Trophoblast cell (in vitro differentiated cells and primary cell): ENCODE measurements at regions not wholly inside any gene's neighbourhood (a gene's known extent, or its start where the extent isn't known, plus 50 kb on each side); places are given as distances from the start of the nearest gene placed in this dataset.

Source experiments
- DNase-seq, 2 donors: peaks; one replicate each; pipeline ENCODE4 v3.0.0-alpha.2; 2016
- H2AFZ ChIP-seq: 2 replicates; pipeline ENCODE4 v1.6.1; 2013; ENCODE audit warnings: low read length, moderate library complexity, mild to moderate bottlenecking; ENCODE audit not compliant: insufficient read depth, poor library complexity
- H2AK5ac ChIP-seq: 2 replicates; pipeline ENCODE4 v1.6.1; 2013; ENCODE audit warnings: mild to moderate bottlenecking, low read length
- H2BK120ac ChIP-seq: 2 replicates; pipeline ENCODE4 v1.6.1; 2013; ENCODE audit warnings: low read length, mild to moderate bottlenecking, moderate library complexity; ENCODE audit not compliant: insufficient read depth, poor library complexity
- H2BK12ac ChIP-seq: 2 replicates; pipeline ENCODE4 v1.6.1; 2013; ENCODE audit warnings: mild to moderate bottlenecking, low read length, moderate library complexity
- H2BK5ac ChIP-seq: 2 replicates; pipeline ENCODE4 v1.6.1; 2013; ENCODE audit warnings: low read length, low read depth, moderate library complexity, mild to moderate bottlenecking; ENCODE audit not compliant: poor library complexity
- H3K14ac ChIP-seq: 2 replicates; pipeline ENCODE4 v1.6.1; 2013; ENCODE audit warnings: mild to moderate bottlenecking, low read length
- H3K18ac ChIP-seq: 2 replicates; pipeline ENCODE4 v1.6.1; 2013; ENCODE audit warnings: mild to moderate bottlenecking, low read length
- H3K23ac ChIP-seq: 2 replicates; pipeline ENCODE4 v1.6.1; 2013; ENCODE audit warnings: low read length
- H3K27ac ChIP-seq: 2 replicates; pipeline ENCODE4 v1.5.1; 2013; ENCODE audit warnings: low read depth, mild to moderate bottlenecking, inconsistent platforms, low read length, moderate library complexity
- H3K27me3 ChIP-seq: 2 replicates; pipeline ENCODE4 v1.6.1; 2013; ENCODE audit warnings: inconsistent platforms, mild to moderate bottlenecking, low read length, moderate library complexity; ENCODE audit not compliant: insufficient read depth
- H3K36me3 ChIP-seq, 2 experiments: 1 replicate in 1 of 2; 2 replicates in 1 of 2; pipeline ENCODE4 v1.6.1; 2013; ENCODE audit warnings: low read length in 2 of 2, mild to moderate bottlenecking in 2 of 2, moderate library complexity in 1 of 2; ENCODE audit not compliant: insufficient read depth in 2 of 2, control insufficient read depth in 1 of 2
- H3K4ac ChIP-seq: 2 replicates; pipeline ENCODE4 v1.6.1; 2013; ENCODE audit warnings: low read depth, mild to moderate bottlenecking, low read length, moderate library complexity
- H3K4me1 ChIP-seq, 2 experiments: 1 replicate in 1 of 2; 2 replicates in 1 of 2; pipeline ENCODE4 v1.6.1; 2013; ENCODE audit warnings: low read length in 2 of 2, mild to moderate bottlenecking in 2 of 2, moderate library complexity in 1 of 2; ENCODE audit not compliant: insufficient read depth in 2 of 2, control insufficient read depth in 1 of 2
- H3K4me2 ChIP-seq: 2 replicates; pipeline ENCODE4 v1.6.1; 2013; ENCODE audit warnings: inconsistent platforms, mild to moderate bottlenecking, low read length, moderate library complexity
- H3K4me3 ChIP-seq: 2 replicates; pipeline ENCODE4 v1.5.1; 2013; ENCODE audit warnings: mild to moderate bottlenecking, low read depth, low read length, inconsistent platforms
- H3K79me1 ChIP-seq: one replicate; pipeline ENCODE4 v1.6.1; 2013; ENCODE audit warnings: low read length
- H3K79me2 ChIP-seq: 2 replicates; pipeline ENCODE4 v1.6.1; 2013; ENCODE audit warnings: low read length, mild to moderate bottlenecking; ENCODE audit not compliant: control insufficient read depth, insufficient read depth, poor library complexity
- H3K9ac ChIP-seq: 2 replicates; pipeline ENCODE4 v1.6.1; 2013; ENCODE audit warnings: mild to moderate bottlenecking, low read length
- H3K9me3 ChIP-seq: 2 replicates; pipeline ENCODE4 v1.6.1; 2013; ENCODE audit warnings: low read depth, mild to moderate bottlenecking, control low read depth, inconsistent platforms, low read length; ENCODE audit not compliant: insufficient read depth
- H4K12ac ChIP-seq: 2 replicates; pipeline ENCODE4 v1.6.1; 2013; ENCODE audit warnings: low read depth, mild to moderate bottlenecking, low read length, moderate library complexity
- H4K8ac ChIP-seq: 2 replicates; pipeline ENCODE4 v1.6.1; 2013; ENCODE audit warnings: low read depth, mild to moderate bottlenecking, low read length, moderate library complexity
- H4K91ac ChIP-seq: one replicate; pipeline ENCODE4 v1.6.1; 2013; ENCODE audit warnings: low read depth, mild to moderate bottlenecking, low read length, moderate library complexity
- WGBS: extraction: QIAGEN DNeasy Blood & Tissue Kit; methylation state at CpG from one replicate; pipeline ENCODE4 v1.1.7; 2013; ENCODE audit warnings: missing lambda C conversion rate; ENCODE audit not compliant: insufficient read length, insufficient coverage; ENCODE audit errors: extremely low coverage; 5-methylcytosine and 5-hydroxymethylcytosine counted together

DNA sequence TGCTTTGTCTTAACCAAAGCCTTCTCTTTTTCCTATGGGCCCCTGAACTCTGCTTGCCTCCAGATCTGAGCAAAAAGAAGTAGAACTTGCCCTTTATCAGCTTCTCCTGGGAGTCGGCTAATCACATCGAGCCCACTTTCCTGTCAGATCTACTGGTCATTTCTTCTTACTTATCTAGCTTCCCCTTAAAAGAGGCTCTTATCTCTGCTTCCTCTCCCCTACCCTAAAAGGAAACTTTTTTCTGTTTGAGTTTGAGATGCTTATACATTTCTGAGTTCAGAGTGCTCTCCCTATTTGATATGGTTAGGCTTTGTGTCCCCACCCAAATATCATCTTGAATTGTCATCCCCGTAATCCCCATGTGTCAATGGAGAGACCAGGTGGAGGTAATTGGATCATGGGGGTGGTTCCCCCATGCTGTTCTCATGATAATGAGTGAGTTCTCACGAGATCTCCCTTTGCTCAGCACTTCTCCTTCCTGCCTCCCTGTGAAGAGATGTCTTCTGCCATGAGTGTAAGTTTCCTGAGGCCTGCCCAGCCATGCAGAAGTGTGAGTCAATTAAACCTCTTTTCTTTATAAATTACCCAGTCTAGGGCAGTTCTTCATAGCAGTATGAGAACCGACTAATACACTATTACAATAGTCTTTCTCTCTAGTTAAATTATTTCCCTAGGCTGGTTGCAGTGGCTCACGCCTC, 114.7 kb upstream of the AMN1 start:
- no CpG with 5 or more reads among the region's 6 CpGs for WGBS
- no peak overlapping the region for H2BK5ac ChIP-seq
- no peak for DNase-seq
- H3K9ac ChIP-seq = no peak overlapping the region
- H3K27me3 ChIP-seq = no peaks in the 10 kb centered on the region
- H4K12ac ChIP-seq = no peak overlapping the region
- no peaks in the 10 kb centered on the region for H3K9me3 ChIP-seq
- H4K8ac ChIP-seq = no peak overlapping the region
- no peaks in the 10 kb centered on the region for H3K79me2 ChIP-seq
- no peak overlapping the region for H4K91ac ChIP-seq
- no peak overlapping the region for H3K27ac ChIP-seq
- H3K4me3 ChIP-seq = no peak overlapping the region
- no peak overlapping the region for H2BK12ac ChIP-seq
- H2AK5ac ChIP-seq = no peak overlapping the region
- H3K4me2 ChIP-seq = no peak overlapping the region
- H3K4me1 ChIP-seq = peaks cover 0 to 3% of the 10 kb centered on the region in 2 experiments
- no peak overlapping the region for H2AFZ ChIP-seq
- no peak overlapping the region for H3K18ac ChIP-seq
- H3K36me3 ChIP-seq = no peaks in the 10 kb centered on the region
- H3K79me1 ChIP-seq = peaks cover 4% of the 10 kb centered on the region
- H3K23ac ChIP-seq = no peak overlapping the region
- H3K4ac ChIP-seq = no peak overlapping the region
- no peak overlapping the region for H2BK120ac ChIP-seq
- no peak overlapping the region for H3K14ac ChIP-seq

- Histone ChIP-seq H3K23ac (no peak overlapping the region), H3K36me3 (no peaks in the 10 kb centered on the region), H3K4ac (no peak overlapping the region), H2BK120ac (no peak overlapping the region), H4K12ac (no peak overlapping the region), H3K4me2 (no peak overlapping the region), H3K27ac (no peak overlapping the region), H3K4me3 (no peak overlapping the region), H3K9me3 (peaks cover 2% of the 10 kb centered on the region), H3K4me1 (no peaks in the 10 kb centered on the region), H2AK5ac (no peak overlapping the region), H3K27me3 (no peaks in the 10 kb centered on the region), H3K18ac (no peak overlapping the region), H3K9ac (no peak overlapping the region), H2AFZ (no peak overlapping the region), H4K8ac (no peak overlapping the region), H2BK12ac (no peak overlapping the region), H4K91ac (no peak overlapping the region), H3K79me2 (no peaks in the 10 kb centered on the region), H3K14ac (no peak overlapping the region), H2BK5ac (no peak overlapping the region), H3K79me1 (no peaks in the 10 kb centered on the region)
- no peak for DNase-seq
- no CpG with 5 or more reads among the region's 3 CpGs for WGBS
Measured at GRCh38 chr12:31837913-31838312, 109.1 kb upstream of the AMN1 start.

DNA sequence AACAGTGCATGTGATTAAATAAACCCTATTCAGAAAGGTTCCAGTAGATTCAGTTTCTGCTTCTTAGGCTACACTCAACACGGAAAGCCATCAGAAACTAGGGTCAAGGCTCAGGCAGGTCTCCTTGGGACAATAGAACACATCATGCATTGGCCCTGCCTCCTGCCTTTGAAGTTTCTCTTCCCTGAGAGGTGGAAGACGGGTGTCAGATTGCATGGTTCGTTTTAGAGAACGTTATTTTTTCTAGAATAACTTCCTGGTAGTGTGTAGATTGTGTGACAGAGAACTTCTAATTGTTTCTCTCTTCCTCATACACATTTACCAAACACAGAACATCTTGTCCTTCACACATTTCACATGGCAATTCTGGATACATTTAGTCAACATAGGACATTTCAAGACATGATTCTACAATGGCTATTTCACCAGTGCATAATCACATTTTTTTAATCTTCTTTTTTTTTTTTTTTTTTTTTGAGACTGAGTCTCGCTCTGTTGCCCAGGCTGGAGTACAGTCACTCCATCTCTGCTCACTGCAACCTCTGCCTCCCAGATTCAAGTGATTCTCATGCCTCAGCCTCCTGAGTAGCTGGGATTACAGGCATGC, 106.6 kb upstream of the AMN1 start:
- no peaks in the 10 kb centered on the region for H3K36me3 ChIP-seq
- H4K12ac ChIP-seq = no peak overlapping the region
- no peak overlapping the region for H4K91ac ChIP-seq
- H4K8ac ChIP-seq = no peak overlapping the region
- H3K4me2 ChIP-seq = no peak overlapping the region
- no CpG with 5 or more reads among the region's 5 CpGs for WGBS
- no peak overlapping the region for H2BK120ac ChIP-seq
- no peak overlapping the region for H3K4ac ChIP-seq
- H3K18ac ChIP-seq = no peak overlapping the region
- H3K27me3 ChIP-seq = no peaks in the 10 kb centered on the region
- no peak for DNase-seq
- H3K9me3 ChIP-seq = peaks cover 2% of the 10 kb centered on the region
- H3K79me2 ChIP-seq = no peaks in the 10 kb centered on the region
- no peak overlapping the region for H2AK5ac ChIP-seq
- H3K4me1 ChIP-seq = no peaks in the 10 kb centered on the region
- no peak overlapping the region for H3K23ac ChIP-seq
- no peak overlapping the region for H3K4me3 ChIP-seq
- no peak overlapping the region for H2AFZ ChIP-seq
- H3K79me1 ChIP-seq = no peaks in the 10 kb centered on the region
- H3K27ac ChIP-seq = no peak overlapping the region
- no peak overlapping the region for H3K9ac ChIP-seq
- no peak overlapping the region for H2BK12ac ChIP-seq
- no peak overlapping the region for H3K14ac ChIP-seq
- no peak overlapping the region for H2BK5ac ChIP-seq

DNA sequence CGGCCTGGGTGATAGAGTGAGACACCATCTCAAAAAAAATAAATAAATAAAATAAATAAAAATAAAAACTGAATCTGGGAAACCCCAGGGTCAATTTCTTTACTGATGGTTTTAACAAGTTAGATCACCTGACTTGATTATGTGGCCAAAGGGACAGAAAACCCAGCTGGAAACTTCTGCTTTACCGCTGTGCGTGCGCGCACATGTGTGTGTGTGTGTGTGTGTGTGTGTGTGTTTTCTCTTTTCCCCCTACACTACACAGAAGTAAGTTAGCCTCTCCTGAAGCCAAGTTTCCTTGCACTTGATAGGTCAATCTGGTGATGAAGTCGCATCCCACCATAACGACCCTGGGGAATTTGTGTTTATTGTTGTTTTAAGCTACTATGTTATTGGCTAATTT, 105.3 kb upstream of the AMN1 start:
- H3K18ac ChIP-seq = no peak overlapping the region
- H2BK5ac ChIP-seq = no peak overlapping the region
- no peaks in the 10 kb centered on the region for H3K36me3 ChIP-seq
- no peak overlapping the region for H4K91ac ChIP-seq
- no peak overlapping the region for H2BK120ac ChIP-seq
- no peak overlapping the region for H2AFZ ChIP-seq
- no peak overlapping the region for H3K4me3 ChIP-seq
- no peak overlapping the region for H2BK12ac ChIP-seq
- no peaks in the 10 kb centered on the region for H3K79me2 ChIP-seq
- peaks cover 2% of the 10 kb centered on the region for H3K9me3 ChIP-seq
- H3K27ac ChIP-seq = no peak overlapping the region
- H4K12ac ChIP-seq = no peak overlapping the region
- no peak overlapping the region for H3K14ac ChIP-seq
- no peaks in the 10 kb centered on the region for H3K4me1 ChIP-seq
- no peak overlapping the region for H3K4me2 ChIP-seq
- no peaks in the 10 kb centered on the region for H3K79me1 ChIP-seq
- H3K23ac ChIP-seq = no peak overlapping the region
- no CpG with 5 or more reads among the region's 7 CpGs for WGBS
- no peak for DNase-seq
- H4K8ac ChIP-seq = no peak overlapping the region
- H3K4ac ChIP-seq = no peak overlapping the region
- no peak overlapping the region for H2AK5ac ChIP-seq
- no peaks in the 10 kb centered on the region for H3K27me3 ChIP-seq
- H3K9ac ChIP-seq = no peak overlapping the region
